Adrenal gland (tissue), 9 donors: ENCODE measurements at regions not wholly inside any gene's neighbourhood (a gene's known extent, or its start where the extent isn't known, plus 50 kb on each side); places are given as distances from the start of the nearest gene placed in this dataset.

Experiments used
- DNase-seq, 7 donors: peaks; one replicate each; pipeline ENCODE4 v3.0.0-alpha.2; 2019 to 2020
- H3K27ac ChIP-seq, 5 donors: fragments of 200-600 bp; sonication (generic) in 4 of 5; 1 replicate in 3 of 5; 2 replicates in 2 of 5; pipeline versions ENCODE4 v1.5.1 to v1.8.0; 2016 to 2020; ENCODE audit warnings: mild to moderate bottlenecking in 1 of 5
- H3K27me3 ChIP-seq: fragments of 200-600 bp; 2 replicates; pipeline ENCODE4 v1.8.0; 2021
- H3K36me3 ChIP-seq, 2 donors: fragments of 200-600 bp; replicated peaks in 1 of 2; 1 replicate in 1 of 2; 2 replicates in 1 of 2; pipeline versions ENCODE4 v1.5.1 to v1.8.0; 2018 to 2022
- H3K4me1 ChIP-seq, 2 donors: fragments of 200-600 bp; replicated peaks in 1 of 2; 1 replicate in 1 of 2; 2 replicates in 1 of 2; pipeline versions ENCODE4 v1.5.1 to v1.8.0; 2018 to 2021
- H3K4me3 ChIP-seq, 4 donors: fragments of 200-600 bp; sonication (generic) in 3 of 4; one replicate each; pipeline ENCODE4 v1.5.1; 2016 to 2018
- H3K9me3 ChIP-seq, 3 donors: fragments of 200-600 bp; sonication (generic) in 1 of 3; replicated peaks in 1 of 3; 1 replicate in 2 of 3; 2 replicates in 1 of 3; pipeline versions ENCODE4 v1.5.1 to v1.8.0; 2016 to 2021
- CTCF ChIP-seq, 6 experiments: fragments of 450-650 bp in 4 of 6; fragments of 200-600 bp in 2 of 6; sonication (generic) in 1 of 6; IDR thresholded peaks; 1 replicate in 5 of 6; 2 replicates in 1 of 6; pipeline versions ENCODE4 v1.5.1 to v1.8.0; 2016 to 2021; ENCODE audit warnings: antibody characterized with exemption in 6 of 6, mild to moderate bottlenecking in 2 of 6, moderate library complexity in 1 of 6
- POLR2A ChIP-seq, 2 donors: fragments of 450-650 bp; IDR thresholded peaks; one replicate each; pipeline ENCODE4 v1.6.1; 2017; ENCODE audit warnings: antibody characterized with exemption in 2 of 2, mild to moderate bottlenecking in 2 of 2, moderate library complexity in 1 of 2
- WGBS, 4 donors: extraction: QIAGEN DNeasy Blood & Tissue Kit in 2 of 4; methylation state at CpG; one replicate each; pipeline versions ENCODE4 v1.1.5 to v1.1.7; 2013 to 2017; 5-methylcytosine and 5-hydroxymethylcytosine counted together
- intact Hi-C, 2 donors: fragments of 100-400 bp; cut with DNase I; formaldehyde crosslinking; loops; one replicate each; pipeline versions ENCODE4 v1.14.1 to v1.15.0; 2022 to 2023
- donor health status: healthy with polysubstance abuse.
- donor health status: Bipolar disorder and iron deficiency.
- donor health status: DM: yes; HTN: yes; CAD: no.
- donor health status: DM: no; HTN: no; CAD: no.
- donor health status: DM: no; HTN: no; CAD: no.

- intact Hi-C loops: no loop called here
These were observed 128.9 kb downstream of the MTPAP start for GRCh38 chr10:30219971-30220751.

GRCh38 chr10:30216821-30217220 is 132.3 kb downstream of the MTPAP start:
- Histone ChIP-seq H3K27ac (no peak overlapping the region), H3K36me3 (no peaks in the 10 kb centered on the region), H3K9me3 (no peaks in the 10 kb centered on the region), H3K27me3 (no peaks in the 10 kb centered on the region), H3K4me1 (peaks cover 0 to 6% of the 10 kb centered on the region in 2 donors), H3K4me3 (no peak overlapping the region)
- DNase-seq: no peak
- TF ChIP-seq POLR2A (IDR thresholded peaks at IDR 0.05) (no peak), CTCF (IDR thresholded peaks at IDR 0.05) (no peak)
- WGBS, 4 donors: 90 to 94% (median 92%) methylated on average over 4 of the region's 4 CpGs
- intact Hi-C loops: no loop called here

More at GRCh38 chr10:30219971-30220751, 128.9 kb downstream of the MTPAP start:
- Histone ChIP-seq H3K27ac (peak overlapping the region in 2 of 5 donors; percentile 29 to 76), H3K4me3 (no peak overlapping the region), H3K4me1 (peaks cover 0 to 6% of the 10 kb centered on the region in 2 donors), H3K27me3 (no peaks in the 10 kb centered on the region), H3K9me3 (no peaks in the 10 kb centered on the region), H3K36me3 (no peaks in the 10 kb centered on the region)
- 40 to 51% (median 49%) methylated on average over 15 to 17 of the region's 17 CpGs for WGBS, 4 donors
- peak in 1 of 7 donors; percentile 16 for DNase-seq
- TF ChIP-seq CTCF (IDR thresholded peaks at IDR 0.05): no peak
- TF ChIP-seq POLR2A (IDR thresholded peaks at IDR 0.05): no peak

GRCh38 chr10:30215623-30216022 is 133.5 kb downstream of the MTPAP start:
- Histone ChIP-seq H3K27me3 (no peaks in the 10 kb centered on the region), H3K4me3 (no peak overlapping the region), H3K4me1 (peaks cover 0 to 6% of the 10 kb centered on the region in 2 donors), H3K27ac (peak overlapping the region in 1 of 5 donors; percentile 71), H3K36me3 (no peaks in the 10 kb centered on the region), H3K9me3 (no peaks in the 10 kb centered on the region)
- peak in 6 of 7 donors; percentile 28 to 76 (median 48) for DNase-seq
- intact Hi-C loops: no loop called here
- 49 to 68% (median 55%) methylated on average over 8 of the region's 8 CpGs for WGBS, 4 donors
- TF ChIP-seq POLR2A (IDR thresholded peaks at IDR 0.05) (no peak), CTCF (IDR thresholded peaks at IDR 0.05) (no peak)

GRCh38 chr10:30215141-30215540 is 133.9 kb downstream of the MTPAP start:
- 67 to 83% (median 74%) methylated on average over 2 of the region's 2 CpGs for WGBS, 4 donors
- TF ChIP-seq CTCF (IDR thresholded peaks at IDR 0.05) (no peak), POLR2A (IDR thresholded peaks at IDR 0.05) (no peak)
- no peak for DNase-seq
- intact Hi-C loops: no loop called here
- Histone ChIP-seq H3K9me3 (no peaks in the 10 kb centered on the region), H3K27ac (peak overlapping the region in 1 of 5 donors; percentile 71), H3K4me3 (no peak overlapping the region), H3K27me3 (no peaks in the 10 kb centered on the region), H3K4me1 (peaks cover 0 to 2% of the 10 kb centered on the region in 2 donors), H3K36me3 (no peaks in the 10 kb centered on the region)
